H4 (cell line): ENCODE measurements at regions not wholly inside any gene's neighbourhood (a gene's known extent, or its start where the extent isn't known, plus 50 kb on each side); places are given as distances from the start of the nearest gene placed in this dataset.
"Not testable (repeated sequence)": the region's sequence is repeated elsewhere in the genome, so short reads cannot be mapped to it uniquely, and the experiment has no call there.

Source experiments
- DNase-seq: peaks from one replicate; pipeline ENCODE4 v3.0.0-alpha.2; 2015; ENCODE audit warnings: low spot score

DNA sequence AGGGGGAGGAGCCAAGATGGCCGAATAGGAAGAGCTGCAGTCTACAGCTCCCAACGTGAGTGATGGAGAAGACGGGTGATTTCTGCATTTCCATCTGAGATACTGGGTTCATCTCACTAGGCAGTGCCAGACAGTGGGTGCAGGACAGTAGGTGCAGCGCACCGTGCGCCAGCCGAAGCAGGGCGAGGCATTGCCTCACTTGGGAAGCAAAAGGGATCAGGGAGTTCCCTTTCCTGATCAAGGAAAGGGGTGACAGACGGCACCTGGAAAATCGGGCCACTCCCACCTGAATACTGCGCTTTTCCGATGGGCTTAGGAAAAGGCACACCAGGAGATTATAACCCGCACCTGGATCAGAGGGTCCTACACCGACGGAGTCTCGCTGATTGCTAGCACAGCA, 121.1 kb upstream of the SESTD1 start:
- DNase-seq = not testable (repeated sequence)

- DNase-seq = no peak
These were observed 119.3 kb upstream of the SESTD1 start for GRCh38 chr2:179383975-179384374.

- no peak for DNase-seq
These were observed 112.7 kb upstream of the SESTD1 start for GRCh38 chr2:179377296-179377695.

DNA sequence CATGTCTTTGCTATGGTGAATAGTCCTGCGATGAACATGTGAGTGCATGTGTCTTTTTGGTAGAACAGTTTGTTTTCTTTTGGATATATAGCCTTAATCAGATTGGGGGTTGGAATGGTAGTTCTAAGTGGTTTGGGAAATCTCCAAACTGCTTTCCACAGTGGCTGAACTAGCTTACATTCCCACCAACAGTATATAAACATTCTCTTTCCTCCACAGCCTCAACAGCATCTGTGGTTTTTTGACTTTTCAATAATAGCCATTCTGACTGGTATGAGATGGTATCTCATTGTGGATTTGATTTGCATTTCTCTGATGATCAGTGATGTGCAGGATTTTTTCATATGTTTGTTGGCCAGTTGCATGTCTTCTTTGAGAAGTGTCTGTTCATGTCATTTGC, 112.2 kb upstream of the SESTD1 start:
- DNase-seq = peak; percentile 71

DNA sequence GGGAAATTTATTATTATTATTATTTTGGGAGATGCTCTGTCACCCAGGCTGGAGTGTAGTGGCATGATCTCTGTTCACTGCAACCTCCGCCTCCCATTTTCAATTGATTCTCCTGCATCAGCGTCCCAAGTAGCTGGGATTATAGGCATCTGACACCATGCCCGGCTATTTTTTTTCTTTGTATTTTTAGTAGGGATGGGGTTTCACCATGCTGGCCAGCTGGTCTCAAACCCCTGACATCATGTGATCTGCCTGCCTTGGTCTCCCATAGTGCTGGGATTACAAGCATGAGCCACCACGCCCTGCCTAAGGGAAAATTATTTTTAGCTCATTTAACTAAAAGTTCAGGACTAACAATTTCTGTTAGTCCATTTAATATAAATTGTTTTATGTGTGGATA, 109.2 kb upstream of the SESTD1 start:
- no peak for DNase-seq

GRCh38 chr2:179365561-179365960, 100.9 kb upstream of the SESTD1 start:
- not testable (repeated sequence) for DNase-seq

DNA sequence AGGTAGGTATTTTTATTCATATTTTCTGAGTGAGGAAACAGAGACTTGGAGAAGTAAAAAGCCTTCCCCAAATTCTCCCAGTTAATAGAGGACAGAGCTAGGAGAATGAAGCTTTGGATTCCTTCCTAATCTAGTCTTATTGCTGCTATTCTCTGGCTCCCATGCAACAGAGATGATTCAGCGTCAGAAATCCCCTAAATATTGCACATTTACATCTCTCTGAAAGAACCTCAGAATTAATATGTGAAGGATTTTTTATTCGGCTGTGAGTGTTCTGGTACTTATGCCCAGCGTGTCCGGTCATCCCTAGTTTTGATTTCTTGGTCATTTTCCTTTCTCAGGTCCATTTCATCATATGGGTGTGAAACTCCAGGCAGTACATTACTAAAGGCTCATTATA, 91.2 kb upstream of the SESTD1 start:
- DNase-seq = no peak

DNA sequence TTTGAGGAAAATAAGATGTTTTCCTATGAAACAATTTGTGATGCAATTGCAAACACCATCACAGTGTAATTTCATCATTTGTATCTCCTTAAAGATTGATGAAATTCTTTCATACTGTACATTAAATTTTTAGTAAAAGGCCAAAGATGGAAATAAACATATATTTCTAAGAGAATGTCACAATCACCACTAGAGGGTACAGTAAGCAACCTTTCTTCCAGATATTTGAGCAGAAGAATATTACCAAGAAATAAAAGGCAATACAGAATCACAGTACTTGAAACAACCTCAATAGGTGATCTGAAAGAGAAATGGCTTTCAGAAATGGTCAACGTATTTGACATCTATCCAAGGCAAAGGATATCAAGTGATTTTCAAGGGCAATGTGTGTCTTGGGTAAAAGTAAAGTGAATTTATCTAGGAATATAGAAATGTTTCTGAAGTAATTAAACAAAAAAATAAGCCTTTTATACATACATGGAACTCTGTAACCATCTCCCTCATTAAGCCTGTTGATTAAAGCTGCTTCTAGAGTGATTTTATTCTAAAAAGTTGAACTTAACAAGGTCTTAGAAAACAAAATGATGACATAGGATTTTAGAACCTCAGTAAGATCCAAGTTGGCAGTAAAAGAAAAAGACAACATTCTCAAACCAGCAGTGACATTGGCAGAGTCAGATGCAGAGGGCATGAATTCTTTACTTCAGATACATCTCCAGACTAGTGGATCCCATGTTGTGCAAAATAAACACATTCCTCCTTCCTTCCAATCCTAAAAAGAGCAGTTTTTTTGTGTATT, 90.3 kb upstream of the SESTD1 start:
- no peak for DNase-seq

DNA sequence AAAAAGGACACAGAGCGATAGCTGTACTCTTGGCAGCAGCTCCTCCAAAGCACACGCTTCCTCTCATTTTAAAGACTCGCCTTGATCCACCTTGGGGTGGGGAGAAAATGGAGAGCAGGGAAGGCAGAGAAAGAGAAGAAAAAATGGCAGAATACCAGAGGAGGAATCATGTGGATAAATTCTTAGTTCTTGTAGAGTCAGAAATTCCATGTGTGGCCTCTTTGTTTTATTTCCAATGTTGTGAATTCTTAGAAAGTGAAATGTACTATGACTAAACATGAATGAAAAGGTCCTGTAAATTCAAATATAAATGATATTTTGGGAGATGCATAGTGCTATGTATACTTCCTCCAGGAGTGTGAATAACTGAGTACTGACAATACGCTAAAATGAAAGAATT, 89.7 kb upstream of the SESTD1 start:
- DNase-seq = no peak

GRCh38 chr2:179352181-179352580, 87.5 kb upstream of the SESTD1 start:
- DNase-seq = no peak

GRCh38 chr2:179351057-179351456, 86.4 kb upstream of the SESTD1 start:
- DNase-seq = no peak

GRCh38 chr2:179349670-179350303, 85.2 kb upstream of the SESTD1 start:
- no peak for DNase-seq

GRCh38 chr2:179348906-179349305, 84.3 kb upstream of the SESTD1 start:
- no peak for DNase-seq

DNA sequence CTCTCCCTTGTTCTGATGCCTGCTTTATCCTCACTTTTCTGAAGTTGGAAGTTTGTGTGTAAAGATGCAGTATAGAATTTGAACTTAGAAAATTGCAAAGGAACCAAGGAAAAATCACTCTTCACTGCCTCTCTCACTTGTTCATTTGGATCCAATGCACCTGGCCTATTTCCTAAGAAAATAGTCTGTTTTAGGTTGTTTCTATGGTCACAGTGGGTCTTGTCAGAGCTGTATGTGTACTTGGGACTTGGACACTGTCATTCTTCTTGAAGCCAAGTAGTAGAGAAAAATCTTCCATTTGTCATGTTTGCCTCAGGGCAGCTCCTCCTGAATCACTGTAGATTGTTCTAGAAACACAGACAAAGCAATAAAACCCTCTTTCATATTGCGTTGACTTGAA, 80.3 kb upstream of the SESTD1 start:
- no peak for DNase-seq

DNA sequence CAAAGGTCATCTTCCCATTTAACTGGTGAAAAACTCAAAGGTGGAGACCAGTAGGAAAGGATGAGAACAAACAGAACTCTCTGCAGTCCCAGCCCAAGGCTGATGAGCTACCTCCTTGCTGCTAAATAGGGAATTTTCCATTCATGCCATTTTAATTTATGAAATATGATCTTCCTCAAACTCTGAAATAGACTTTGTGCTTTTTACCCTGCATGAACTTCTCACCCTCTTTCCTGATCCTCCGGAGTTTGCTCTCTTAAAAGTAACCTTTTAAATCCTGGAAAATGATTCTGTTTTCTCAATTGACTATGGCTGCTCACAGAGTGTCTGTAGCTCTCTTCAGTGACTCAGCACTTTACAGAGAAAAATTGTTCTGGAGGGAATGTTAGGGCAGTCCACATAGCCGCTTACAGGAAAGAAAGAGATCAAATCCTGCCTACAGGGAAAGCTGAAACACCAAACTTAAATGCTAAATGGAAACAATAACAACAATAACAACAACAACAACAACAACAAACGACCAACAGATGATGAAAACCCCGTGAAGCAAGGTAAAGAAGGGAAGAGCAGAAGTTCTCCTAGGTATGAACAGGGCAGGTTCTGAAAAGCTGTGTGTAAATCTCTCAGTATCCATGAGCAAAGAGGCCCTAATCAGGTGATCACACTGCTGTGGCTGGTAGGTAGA, 79.8 kb upstream of the SESTD1 start:
- peak; percentile 7 for DNase-seq

DNA sequence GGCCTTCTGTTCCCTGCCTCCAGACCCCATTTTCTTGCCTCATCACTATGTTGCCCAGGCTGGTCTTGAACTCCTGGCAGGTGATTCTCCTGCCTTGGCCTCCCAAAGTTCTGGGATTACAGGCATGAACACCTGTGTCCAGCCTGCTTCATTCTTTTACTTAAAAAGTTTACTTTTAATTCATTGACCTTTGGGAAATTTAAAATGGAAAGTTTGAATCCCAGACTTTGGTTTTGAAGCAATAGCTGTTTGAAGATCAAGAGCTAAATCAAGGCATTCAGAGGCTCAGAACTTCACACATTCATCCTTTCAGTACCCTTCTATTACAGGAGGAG, 79.3 kb upstream of the SESTD1 start:
- DNase-seq = no peak

GRCh38 chr2:179341152-179341866, 76.7 kb upstream of the SESTD1 start:
- DNase-seq = no peak

- DNase-seq = peak; percentile 27
These were observed 76.0 kb upstream of the SESTD1 start for GRCh38 chr2:179340678-179341077.

GRCh38 chr2:179338681-179339080, 74.0 kb upstream of the SESTD1 start:
- no peak for DNase-seq

DNA sequence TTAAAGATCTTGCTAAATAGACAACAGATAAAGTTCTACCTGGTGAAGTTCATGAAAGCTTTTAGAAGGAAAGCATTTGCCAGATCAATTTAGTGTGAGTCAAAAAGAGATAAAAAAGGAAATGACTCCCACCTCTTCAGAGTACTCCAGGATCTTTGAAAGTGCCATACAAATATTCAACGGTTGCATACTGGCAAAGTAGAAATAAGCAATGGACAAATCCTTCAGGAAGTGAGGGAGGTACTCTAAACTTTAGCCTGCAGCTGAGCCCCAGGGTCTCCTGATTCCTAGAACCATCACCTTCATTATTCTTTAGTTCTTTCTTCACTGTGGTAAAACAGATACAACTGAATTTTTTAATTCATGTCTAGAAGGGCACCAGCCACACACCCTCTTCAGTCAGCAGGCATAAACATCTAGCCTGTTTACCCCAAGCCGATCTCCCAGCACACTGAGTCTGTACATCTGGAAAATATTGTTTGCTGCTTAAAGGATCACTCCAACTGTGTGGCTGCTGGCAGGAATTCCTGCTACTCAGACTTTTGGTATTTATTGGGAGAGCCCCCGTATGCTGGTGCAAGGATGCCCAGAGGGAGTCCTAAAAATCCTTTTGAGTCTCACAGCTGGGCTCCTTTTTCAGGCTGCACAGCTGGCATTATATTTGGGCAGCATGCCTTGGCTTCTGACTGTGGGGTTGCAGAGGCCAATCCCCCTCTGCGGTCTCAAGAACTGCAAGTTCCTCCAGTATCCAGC, 72.3 kb upstream of the SESTD1 start:
- peak; percentile 8 for DNase-seq

DNA sequence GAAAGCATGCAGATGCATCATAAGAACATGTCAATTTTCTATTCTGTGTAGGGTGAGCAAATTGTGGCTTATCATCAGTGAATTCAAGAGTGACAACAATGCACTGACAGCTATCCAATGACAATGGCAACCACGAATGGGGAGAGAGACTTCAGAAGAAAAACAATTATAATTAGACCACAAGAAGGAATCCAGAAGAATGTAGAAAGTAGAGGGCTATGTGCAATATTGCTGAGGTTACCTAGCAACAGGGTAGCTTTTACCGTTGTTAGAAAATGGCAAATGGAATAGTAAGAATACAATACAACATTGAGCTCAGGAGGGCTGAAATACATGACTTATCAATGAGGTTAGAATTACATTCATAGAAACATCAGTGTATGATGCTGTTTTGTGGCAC, 71.1 kb upstream of the SESTD1 start:
- no peak for DNase-seq

- DNase-seq = peak; percentile 23
These were observed 68.3 kb upstream of the SESTD1 start for GRCh38 chr2:179332903-179333302.
